Glomerular visceral epithelial cell (primary cell): ENCODE measurements at regions not wholly inside any gene's neighbourhood (a gene's known extent, or its start where the extent isn't known, plus 50 kb on each side); places are given as distances from the start of the nearest gene placed in this dataset.
"Not testable (repeated sequence)": the region's sequence is repeated elsewhere in the genome, so short reads cannot be mapped to it uniquely, and the experiment has no call there.

Experiments used
- DNase-seq: peaks from one replicate; pipeline ENCODE4 v3.0.0-alpha.2; 2016; ENCODE audit errors: extremely low spot score

DNA sequence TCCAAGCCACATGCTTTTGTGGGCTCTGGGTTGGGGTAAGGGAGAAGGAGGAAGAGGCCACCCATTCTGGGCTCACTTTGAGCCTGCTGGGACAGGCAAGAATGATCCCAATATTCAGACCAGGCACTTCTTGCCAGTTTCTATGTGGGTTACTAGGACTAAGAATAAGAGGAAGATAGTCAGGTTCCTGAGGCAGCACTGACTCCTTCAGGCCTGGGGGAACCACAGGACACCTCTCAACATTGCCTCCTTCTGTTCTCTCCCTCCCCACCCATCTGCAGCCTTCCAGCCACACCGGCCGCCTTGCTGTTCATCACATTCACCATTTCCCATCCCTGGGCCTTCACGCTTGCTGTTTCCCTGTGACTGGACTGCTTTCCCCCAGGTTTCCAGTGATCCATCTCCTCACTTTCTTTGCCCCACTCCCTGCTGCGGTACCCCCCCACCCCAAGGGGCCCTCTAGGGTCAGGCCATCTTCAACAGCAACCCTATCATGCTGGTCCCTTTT, 69.2 kb upstream of the SIRPA start:
- DNase-seq, result no peak

DNA sequence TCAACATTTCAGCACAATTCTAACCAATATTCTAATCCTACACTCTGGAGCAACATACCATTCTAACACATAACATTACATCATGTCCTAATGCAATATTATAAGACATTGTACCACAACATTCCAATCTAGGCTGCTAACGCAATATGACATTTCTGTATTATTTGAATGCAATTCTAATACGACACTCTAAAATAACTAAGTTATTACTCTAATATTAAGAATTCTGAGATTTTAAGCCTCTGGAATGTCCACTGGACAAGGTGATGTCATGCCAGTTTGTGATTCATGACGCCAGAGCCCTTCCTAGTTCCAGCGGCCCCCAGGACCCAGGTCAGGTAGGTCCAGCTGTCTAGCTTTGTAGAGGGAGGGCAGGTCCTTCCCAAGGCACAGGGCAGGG, 69.7 kb upstream of the SIRPA start:
- peak; percentile 52 for DNase-seq

DNA sequence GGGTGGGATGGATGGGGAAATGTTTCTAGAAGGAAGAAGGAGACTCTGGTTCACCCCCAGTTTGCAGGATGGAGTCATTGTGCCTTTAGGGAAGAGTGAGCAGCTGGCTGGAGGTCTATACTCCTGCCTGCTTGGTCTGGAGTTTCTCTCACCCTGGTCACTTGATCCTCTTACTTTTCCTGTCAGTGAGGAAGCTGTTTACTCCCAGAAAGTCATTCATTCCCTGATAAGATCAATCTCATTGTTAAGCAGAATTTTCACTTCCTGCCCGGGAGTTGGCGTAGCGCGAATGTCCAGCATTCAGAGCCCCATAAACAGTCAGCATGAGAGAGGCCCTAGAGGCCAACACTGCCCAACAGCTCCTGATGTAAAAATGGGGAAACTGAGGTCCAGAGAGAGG, 70.4 kb upstream of the SIRPA start:
- DNase-seq, result no peak

DNA sequence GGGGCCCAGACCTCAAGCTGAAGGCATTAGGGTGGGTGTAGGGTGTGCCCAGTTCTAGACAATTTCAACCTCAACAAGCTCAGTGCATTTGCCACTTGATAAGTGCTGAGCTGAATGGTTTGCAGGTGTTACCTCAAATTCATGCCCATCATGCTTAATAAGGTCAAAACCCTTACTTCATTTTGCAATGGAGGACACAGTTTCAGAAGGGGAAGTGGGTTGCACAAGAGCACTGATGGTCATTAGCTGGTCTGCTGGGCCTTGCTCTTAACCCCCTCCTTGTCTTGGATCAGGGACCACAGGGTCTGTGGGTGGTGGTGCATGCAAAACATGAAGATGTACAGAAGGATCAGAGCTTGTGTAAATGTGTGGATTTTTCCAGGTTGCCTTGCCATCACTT, 71.0 kb upstream of the SIRPA start:
- no peak for DNase-seq

DNA sequence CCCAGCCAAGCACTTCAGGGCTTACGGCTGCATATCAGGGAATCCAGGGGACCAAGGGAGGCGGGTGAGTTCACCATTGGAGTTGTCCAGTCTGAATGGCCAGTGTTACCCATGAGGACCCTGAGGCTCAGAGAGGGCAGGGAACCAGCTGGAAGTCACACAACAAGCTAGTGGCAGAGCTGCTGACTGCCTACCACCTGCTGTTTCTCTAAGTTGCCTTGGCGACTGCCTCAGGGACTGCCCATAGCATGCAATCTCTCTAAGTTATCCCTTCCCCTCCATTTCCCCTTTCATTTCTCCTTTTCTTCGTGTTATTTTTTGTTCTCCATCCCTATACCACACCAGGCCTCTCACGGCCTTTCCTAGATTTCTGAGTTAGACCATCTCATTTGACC, 71.8 kb upstream of the SIRPA start:
- DNase-seq, result no peak

DNA sequence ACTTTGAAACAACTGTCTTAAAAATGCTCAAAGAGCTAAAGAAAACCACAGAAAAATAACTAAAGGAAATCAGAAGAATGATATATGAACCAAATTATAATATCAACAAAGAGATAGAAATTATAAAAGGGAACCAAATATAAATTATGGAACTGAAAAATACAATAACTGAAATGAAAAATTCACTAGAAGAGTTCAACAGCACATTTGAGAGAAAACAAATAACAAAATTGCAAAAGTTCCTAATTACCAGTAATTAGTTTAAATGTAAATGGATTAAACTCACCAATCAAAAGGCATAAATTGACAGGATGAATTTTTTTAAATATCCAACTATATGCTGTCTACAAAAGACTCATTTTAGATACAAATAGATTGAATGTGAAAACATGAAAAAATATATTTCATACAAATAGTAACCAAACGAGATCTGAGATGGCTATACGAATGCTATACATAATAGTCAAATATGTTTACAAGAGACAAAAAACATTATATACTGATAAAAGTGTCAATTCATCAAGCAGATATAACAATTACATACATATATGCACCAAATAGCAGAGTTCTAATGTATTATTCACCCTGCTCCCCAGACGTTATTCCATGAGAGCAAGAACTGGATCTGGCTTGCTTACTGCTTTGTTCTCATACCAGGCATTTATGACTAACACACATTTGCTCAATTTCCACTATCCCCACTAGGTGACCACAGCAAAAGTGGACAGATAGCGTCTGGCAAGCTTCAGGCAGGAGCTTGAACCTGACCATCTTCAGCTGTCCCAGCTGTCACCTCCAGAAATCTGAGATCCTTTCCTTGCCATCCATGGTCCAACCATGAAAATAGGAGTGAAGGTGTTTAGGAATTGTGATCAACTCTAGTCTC, 72.4 kb upstream of the SIRPA start:
- DNase-seq, result no peak

DNA sequence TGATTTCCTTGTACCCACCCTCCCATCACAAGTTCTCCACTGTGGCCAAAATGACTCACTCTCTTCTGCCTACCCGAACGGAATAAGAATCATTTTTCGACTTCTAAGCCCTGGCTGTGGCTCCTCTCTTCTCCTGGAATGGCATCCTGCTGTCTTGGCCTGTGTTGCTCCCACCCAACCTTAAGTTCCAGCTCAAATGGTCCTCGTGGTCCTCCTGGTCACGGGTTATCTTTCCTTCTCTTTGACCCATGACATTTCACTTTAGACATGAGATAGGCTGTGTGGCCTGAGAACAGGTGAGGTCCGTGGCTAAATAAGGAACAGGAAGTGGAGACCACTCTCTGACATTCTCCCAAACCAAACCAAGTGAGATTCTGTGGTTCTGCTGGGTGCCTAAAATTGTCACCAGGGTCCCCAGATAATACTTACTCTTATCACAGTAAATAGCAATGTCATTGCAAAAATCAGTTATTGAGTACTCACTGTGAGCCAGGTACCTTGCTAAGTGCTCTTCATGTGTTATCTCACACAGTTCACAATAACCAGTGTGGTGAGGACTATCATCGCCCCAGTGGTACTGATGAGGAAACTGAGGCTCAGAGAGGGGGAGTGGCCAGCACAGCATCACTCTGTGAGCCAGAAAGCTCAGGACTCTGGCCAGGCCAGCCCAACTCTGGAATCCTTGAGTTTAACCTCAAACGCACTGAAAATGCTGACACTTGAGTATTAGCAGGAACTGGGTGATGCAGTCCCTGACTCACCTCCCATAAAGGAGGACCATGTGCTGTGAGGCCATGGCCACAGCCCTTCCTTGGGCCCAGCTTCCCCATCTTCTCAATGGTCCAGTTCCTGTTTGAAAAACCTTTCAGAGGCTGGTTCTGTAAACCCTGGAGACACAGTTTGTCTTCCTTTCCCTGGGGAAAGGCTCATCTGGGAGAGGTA, 74.8 kb upstream of the SIRPA start:
- peak; percentile 58 for DNase-seq

DNA sequence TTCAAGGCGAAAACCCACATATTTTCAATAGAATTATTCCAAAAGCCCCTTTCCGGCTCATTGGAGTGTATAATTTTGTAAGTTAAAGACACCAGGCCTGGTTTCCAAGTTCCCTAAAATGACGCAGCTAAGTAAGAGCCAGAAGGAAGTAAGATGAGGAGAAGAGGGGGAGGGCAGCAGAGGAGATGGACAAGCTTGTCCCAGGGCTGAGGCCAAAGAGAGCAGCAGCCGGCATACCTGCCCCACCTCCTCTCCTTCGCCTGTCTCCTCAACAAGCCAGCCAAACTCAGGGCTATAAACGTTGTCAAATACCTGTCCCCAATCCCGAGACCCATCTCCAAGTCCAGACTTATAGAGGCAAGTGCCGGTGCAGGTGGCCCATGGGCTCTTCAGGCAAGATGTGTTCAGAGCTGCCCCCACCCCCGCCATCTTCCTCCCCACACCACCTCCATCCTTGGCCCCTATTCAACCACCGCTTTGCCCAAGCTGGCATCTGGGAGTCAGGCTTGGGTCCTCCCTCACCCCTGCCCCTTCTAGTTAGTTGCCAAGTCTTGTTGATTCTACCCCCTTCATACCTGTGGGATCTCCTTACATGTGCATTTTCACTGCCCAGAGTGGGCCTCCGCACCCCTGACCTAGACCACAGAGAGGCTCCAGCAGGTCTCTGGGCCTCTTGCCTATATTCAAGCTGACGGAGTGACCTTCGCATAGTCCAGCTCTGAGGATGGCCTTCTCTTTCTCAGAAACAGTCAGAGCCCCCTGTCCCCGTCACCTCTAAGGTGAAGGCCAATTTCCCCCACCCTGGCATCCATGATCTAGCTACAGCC, 75.7 kb upstream of the SIRPA start:
- peak; percentile 48 for DNase-seq

DNA sequence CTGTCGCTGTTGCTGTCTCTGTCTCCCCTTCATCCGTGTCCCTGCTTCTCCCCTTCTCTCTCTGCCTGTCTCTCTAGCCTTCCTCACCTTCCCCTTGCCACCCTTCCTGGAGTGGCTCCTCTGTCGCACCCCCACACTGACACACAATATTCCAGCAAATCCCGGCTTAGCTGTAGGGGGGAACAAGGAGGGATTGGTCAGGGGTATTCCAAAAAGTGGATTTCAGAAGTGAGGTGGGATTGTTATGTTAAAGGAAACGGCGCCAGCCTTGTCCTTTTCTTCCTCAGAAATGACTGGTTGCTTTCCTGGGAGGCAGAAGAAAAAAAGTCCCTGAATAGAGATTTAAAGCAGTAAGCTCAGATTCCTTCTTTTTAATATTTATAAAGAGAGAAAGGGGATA, 76.3 kb upstream of the SIRPA start:
- DNase-seq, result no peak

DNA sequence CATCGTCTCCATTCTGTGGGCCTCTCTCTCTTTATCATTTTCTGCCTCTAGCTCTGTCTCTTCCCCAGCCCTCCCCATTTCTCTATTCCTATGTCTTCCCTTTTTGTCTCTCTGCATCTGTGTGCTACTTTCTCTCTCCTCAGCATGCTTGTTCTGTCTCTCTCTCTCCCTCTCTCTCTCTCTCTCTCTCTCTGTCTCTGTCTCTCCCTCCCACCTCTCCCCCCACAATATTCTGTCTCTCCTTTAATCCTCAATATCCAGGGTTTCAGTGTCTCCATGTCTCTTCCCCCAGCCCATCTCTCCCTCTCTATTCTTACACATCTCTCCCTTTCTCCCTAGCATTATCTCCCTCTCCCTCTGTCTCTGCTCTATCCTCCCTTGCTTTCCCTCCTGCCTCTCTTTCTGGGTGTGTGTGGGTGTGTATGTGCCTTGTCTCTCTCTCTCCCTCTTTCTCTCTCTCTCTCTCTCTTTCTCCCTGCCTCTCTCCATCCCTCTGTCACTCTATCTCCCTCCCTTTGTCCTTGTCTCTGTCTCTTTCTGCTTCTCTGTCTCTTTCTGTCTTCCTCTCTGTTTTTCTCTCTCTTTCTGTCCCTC, 76.9 kb upstream of the SIRPA start:
- DNase-seq, result no peak

DNA sequence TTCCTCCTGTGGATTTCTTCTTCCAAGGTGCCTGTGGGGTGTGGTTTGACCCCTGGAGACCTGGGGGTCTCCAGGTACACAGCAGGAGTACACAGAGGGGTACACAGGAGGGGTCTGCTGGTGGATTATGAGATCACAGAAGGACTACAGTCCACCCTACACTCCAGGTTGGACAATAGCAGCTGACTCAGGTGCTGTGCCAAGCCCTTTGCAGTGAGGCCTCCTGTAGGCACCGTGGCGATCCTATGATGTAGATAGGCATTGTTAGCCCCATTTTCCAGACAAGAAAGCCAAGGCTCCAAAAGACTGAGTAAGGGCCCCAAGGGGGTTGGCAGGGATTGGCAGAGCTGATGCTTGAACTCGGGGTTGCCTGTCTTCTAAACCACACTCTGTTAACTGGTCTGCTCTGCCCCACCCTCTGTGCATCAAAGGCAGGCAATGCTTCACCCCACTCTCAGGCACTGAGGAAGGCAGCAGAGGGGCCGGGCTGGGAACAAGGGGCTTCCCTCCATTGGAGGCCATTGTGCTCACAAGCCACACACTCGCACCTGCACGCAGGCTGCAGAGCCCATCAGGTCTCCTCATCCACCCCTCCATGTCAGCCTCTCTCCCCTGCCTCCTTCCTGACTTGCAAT, 77.5 kb upstream of the SIRPA start:
- DNase-seq, result no peak

DNA sequence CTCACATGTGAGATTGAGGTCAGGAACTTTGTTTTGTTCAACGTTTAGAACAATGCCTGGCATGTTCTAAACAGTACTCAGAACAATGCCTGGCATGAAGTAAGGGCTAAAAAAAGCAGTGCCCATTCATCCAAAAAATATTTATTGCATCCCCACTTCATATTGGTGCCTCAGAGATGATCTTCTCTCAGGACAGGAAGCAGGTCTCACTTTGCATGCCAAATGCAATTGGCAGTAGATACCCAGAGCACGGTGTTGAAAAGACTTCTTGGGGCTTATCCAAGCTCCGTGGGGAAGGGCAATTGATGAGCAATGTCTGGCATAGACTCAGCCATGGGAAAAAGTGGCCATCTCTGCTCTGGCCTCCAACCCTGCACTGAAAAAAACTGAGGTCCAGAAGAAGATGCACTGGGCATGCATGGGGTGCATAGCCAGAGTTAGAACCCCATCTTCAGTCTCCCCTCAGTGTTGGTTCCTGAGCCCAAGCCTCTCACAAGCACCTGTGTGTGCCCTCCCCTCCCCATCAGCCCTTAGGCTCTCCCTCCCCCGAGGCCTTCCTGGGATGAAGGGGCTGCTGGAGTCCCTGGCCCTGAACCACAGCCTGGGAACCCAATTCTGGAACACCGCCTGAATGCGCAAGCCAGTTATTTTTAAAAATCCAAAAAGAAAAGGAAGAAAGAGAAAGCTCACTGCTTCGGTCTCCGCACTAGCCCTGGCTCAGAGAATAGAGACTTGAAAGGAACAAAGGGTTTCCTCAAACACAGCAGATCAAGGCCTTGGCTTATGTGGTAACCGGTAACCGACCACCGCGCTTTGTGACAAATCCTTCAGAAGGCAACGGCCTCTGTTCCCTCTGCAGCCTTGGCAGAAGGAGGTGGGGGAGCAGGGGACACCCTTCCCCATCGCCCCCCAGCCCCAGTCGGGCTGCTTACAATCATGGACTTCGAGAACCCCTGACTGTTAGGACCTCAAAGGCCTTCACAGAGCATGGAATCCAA, 78.5 kb upstream of the SIRPA start:
- DNase-seq, result peak; percentile 90

DNA sequence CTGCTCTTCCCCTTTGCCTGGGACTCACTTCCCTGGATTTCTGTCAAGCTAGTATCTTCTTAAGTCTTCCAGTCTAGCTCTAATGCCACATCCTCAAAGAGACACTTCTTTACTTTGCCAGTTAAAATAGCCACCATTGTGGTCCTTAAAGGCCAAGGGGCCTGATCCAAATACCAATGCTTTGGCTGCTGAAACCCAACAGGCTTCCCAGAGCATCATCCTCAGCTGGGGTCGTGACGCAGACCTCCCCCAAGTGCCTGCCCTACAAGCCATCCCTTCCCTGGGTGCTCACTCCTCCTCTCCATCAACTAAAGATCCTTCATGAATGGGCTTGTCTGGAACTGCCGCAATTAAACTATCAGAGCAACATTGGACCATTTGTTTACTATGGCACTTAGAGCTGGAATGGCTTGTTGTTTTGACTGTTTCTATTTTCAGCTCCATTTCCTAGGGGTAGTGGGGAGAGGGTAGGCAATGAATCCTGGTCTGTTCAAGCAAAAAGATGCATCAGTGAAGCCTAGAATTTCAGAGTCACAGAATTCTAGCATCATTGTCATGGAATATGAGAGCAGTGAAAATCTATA, 79.6 kb upstream of the SIRPA start:
- DNase-seq, result no peak

DNA sequence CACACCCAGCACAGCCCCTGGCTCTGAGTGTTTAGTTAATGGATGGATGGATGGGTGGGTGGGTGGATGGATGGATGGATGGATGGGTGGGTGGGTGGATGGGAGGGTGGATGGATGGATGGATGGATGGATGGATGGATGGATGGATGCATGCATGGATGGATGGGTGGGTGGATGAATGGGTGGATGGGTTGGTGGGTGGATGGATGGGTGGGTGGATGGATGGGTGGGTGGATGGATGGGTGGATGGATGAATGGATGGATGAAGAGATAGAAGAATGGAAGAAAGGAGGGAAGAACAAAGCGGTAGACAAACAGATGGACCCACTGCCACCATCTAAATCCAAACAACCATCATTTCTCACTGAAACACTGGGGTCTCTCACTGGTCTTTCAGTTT, 80.3 kb upstream of the SIRPA start:
- not testable (repeated sequence) for DNase-seq

DNA sequence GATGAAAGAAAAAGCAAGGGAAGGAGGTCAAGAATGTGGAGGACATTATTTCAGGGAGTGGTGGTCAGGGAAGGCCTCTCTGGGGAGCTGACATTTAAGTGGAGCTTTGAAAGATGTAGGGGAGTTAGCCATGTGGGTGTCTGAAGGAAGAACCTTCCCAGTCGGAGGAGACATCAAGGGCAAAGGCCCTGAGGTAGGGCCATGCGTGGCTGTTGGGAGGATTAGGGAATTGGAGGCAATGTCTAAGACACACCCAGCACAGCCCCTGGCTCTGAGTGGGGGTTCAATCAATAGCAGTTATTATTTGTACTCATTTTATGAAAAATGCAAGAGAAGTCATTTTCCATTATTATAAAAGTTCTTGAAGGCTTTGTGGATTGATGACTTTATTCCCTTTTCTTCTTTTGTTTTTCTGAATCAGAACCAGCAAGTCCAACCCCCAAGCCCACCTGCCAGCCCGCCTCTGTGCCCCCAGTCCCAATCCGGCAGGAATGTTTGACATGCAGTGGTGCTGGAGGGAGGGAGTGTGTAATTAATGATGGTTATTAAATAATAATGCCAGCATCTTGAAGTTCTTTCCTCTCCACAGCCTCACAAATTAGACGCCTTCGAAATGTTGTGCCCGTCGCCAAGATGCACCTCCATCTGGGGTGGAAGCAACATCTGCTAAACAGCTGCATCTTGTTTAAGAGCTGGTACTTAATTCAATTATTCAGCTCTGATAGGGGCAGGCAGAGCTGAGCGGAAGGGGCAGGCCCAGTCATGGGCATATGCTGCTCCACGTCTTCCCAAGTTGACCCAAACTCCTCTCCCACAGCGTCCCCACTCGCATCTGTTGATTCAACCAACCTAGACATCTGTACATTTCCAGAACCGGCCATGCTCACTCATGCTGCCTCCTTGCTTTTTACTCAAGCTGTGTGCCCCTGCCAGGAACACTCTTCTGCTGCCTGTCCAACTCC, 81.3 kb upstream of the SIRPA start:
- DNase-seq, result no peak

DNA sequence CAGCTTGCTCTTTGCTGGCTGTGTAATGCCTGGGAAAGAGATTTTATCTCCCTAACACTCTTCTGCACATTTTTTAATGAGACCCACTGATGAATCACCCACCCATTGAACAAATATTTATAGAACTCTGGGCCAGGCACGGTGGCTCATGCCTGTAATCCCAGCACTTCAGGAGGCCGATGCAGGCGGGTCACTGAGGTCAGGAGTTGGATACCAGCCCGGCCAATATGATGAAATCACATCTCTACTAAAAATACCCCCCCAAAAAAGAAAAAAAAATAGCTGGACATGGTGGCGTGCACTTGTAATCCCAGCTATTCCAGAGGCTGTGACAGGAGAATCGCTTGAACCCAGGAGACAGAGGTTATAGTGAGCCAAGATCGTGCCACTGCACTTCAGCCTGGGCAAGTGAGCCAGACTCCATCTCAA, 82.1 kb upstream of the SIRPA start:
- peak; percentile 96 for DNase-seq

DNA sequence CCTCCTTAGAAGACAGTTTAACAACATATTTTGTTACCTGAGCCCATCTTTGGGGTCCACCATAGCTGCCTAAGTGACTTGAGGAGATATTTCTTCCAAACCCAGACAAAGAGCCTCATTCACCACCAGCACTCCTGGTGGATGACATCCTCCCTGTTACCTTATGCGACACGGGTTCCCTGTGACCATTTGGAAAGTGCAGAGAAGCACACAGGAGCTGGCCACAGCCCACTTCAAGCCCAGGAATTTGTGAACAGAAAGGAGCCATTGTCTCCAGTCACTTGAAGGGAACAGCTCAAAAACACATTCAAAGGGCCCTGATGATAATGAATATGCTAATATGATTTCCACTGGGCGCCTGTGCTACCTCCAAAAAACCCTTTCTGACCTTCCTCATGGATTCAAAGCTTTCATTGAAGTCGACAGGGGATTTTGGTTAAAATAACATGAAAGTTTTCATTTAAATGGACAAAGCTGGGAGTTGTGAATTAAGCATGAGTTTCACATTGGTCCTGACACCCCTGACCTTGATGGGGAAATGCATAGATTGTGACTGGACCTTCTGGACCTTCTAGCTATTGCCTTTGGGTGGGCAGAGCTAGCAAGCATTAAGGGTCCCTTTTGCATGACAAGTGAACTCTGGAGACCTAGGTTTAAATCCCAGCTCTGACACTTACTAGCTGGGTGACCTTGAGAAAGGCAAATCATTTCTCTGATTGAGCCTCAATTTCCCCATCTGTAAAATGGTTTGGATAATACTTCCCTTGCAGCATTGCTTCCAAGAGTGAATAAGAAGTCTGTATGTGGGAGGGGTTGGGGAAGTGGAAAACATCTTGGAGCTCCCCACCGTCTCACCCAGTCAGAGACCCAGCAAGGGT, 83.3 kb upstream of the SIRPA start:
- DNase-seq, result no peak
